Fibroblast of skin of back (primary cell): ENCODE measurements at regions not wholly inside any gene's neighbourhood (a gene's known extent, or its start where the extent isn't known, plus 50 kb on each side); places are given as distances from the start of the nearest gene placed in this dataset.

Experiments
- DNase-seq: peaks from one replicate; pipeline ENCODE4 v3.0.0-alpha.2; 2013

DNA sequence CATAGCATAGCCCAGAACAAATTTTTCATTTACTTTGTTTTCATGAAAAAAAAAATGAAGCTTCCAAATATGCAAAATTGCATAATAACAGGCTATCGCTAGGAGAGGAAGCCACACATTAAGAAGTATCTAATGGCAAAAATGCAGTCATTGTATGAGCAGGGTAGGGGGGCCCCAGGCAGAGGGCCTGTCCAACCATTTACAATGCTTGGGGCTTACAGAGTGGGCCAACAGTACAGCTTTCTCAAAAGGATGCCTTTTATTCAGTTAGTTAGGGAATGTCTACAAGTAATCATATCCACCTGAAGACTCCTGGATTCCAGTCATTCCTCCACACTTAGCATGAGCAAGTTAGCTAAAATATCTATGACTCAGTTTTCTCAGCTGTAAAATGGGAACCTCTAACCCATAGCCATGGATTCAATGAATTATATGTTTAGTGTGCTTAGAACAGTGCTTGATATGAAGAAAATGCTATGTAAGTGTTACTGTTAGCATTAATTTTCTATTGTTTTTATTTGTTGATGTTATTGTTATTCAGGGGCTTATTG lies 117.7 kb downstream of the GAS1 start:
- DNase-seq, result no peak

GRCh38 chr9:86828631-86829030 lies 118.7 kb downstream of the GAS1 start:
- no peak for DNase-seq

- no peak for DNase-seq
These were observed 119.4 kb downstream of the GAS1 start for GRCh38 chr9:86827893-86828292.

DNA sequence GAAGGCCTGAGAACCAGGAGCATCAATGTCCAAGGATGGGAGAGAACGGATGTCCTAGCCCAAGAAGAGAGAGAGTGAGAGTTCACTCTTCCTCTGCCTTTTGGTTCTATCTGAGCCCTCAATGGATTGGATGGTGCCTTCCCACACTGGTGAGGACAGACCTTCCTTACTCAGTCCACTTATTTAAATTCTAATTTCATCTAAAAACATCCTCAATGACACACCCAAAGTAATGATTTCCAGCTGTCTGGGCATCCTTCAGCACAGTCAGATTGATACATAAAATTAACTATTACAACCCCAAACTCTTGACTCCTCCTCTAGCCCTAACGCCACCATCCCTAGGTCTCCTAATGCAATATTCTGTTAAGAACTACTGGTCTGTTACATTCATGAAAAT lies 122.0 kb downstream of the GAS1 start:
- DNase-seq, result no peak

DNA sequence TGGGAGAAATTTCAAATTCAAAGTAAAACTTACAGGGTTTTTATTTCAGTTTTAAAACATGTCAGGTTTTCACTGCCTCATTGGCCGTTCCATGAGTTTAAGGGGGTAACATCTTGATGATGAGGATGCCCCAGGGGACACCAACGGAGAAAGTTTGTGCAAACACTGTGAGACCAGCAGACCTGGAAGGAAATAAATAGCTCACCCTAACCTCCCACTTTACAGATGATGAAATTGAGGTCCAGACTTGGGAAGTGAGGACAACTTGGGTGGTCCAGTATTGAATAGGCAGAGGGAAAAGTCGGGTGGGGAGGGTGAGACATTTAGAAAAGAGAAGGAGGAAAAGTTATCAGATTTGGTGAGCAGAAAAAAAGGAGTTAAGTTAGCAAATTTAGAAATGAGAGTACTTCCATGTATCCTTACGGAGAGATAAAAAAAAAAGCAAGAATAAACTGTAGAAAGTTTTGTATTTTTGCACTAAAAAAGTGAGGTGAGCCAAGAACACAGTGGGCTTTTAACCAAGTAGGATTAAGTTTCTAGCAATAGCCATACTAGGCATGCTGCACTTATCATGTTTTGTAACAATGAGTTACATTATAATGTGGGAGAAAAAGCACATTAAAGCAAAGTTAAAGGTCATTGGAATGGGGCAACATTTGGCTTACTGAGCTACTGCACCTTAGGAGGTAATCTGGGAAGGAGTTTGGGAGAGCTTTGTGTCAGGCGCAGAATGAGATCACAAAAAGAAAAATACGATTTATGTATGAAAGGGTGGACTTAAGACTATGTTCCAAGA lies 125.1 kb downstream of the GAS1 start:
- no peak for DNase-seq

DNA sequence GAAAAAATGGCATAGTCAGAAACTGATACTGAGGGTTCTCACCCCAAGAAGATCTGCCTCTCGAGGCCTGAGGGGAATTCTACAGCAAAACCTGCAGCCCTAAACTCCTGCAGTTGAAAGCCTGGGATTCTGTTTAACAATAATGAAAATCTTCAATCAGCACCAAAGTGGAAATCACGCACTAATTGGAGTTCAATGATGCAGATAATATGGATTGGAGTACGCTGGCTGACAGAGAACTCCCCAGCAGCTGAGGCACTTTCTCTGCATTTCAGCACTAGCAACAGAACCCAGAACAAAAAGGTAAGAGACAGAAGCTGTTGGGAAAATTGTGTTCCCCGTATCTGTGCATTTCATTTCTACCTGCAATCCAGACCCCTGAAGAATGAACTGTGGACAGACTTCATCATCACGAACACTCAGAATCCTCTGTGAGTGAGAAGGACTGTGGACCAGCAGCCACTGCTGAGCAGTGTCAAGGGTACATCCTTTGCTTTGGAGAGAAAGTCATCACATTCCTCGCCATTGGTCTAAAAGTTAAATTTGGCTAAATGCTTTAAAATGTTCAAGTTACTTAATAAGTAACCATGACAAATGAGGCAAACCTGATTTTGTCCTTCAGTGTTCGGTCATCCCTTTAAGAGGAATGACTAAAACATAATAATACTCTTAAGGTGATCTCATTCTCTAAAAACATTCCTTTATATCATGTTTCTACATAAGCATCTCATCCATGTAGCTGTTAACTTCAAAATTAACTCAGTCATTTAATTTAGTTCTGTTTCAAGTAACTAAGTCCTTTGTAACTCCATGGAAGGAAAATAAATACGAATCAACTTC lies 126.1 kb downstream of the GAS1 start:
- peak; percentile 72 for DNase-seq

DNA sequence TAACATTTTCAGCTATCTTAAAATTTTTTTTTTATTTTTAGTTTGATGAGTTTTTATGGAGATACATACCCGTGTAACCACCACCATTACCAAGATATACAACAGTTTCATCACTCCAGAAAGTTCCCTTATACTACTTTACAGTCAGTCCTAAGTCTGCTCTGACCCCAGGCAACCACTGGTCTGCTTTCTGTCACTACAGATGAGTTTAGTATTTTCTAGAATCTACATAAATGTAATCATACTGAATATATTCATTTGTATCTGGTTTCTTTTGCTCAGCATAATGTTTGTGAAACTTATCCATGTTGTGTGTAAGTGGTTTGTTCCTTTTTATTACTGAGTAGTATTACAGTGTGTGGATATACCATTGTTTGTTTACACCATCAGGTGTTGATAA lies 127.8 kb downstream of the GAS1 start:
- DNase-seq, result no peak

GRCh38 chr9:86818636-86819035 lies 128.7 kb downstream of the GAS1 start:
- no peak for DNase-seq

DNA sequence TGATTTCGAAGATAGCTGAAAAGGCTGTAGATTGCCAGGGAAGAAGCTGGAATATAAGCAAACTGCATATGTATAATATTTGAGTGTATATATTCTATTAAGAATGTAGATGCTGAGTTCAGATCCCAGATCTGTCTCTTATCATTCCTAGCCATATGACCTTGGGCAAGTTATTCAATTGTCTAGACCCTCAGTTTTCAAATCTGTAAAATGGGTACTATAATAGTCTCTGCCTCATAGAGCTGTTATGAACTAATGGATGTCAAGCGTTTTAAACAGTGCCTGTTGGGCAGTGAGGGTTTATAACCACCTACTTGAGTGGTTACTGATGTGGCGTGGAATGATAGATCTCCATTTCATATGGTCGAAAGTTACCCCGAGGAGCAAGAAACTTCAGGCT lies 130.4 kb downstream of the GAS1 start:
- no peak for DNase-seq

DNA sequence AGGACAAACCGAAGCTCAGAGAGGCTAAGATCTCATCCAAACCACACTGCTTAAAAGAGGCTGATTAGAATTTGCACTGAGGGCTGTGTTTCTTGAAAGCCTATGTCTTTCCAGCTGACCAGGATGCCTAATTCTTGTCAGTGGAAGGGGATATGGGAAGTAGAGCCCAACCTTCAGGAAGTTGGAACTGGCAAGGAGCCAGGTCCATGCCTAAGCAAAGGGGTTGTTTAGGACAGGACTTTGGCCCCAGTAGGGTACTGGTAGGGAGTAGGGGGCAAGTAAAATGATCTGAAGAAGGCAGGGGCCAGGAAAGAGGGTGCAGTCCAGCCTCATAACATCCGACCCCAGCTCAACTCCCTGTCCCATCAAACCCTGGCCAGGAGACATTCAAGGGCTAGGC lies 130.9 kb downstream of the GAS1 start:
- no peak for DNase-seq

- DNase-seq, result no peak
These were observed 134.7 kb downstream of the GAS1 start for GRCh38 chr9:86812616-86813015.

GRCh38 chr9:86809759-86810367 lies 137.4 kb downstream of the GAS1 start:
- DNase-seq, result no peak

DNA sequence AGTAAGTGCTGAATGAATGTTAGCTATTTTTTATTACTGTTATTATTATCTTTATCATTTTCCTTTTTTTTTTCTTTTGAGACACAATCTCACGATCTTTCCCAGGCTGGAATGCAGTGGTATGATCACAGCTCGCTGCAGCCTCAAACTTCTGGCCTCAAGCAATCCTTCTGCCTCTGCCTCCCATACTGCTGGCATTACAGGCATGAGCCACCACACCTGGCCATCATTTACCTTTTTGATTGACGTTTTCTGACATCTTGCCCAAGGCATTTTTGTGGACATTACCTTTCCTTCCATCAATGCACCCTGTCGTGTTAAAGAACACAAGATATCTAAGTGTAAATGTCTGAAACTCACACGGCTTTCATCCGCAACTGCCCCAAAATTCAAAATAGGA lies 138.2 kb downstream of the GAS1 start:
- DNase-seq, result no peak

- DNase-seq, result no peak
These were observed 139.8 kb downstream of the GAS1 start for GRCh38 chr9:86807367-86807976.

GRCh38 chr9:86804011-86804410 lies 143.3 kb downstream of the GAS1 start:
- no peak for DNase-seq

- DNase-seq, result no peak
These were observed 144.2 kb downstream of the GAS1 start for GRCh38 chr9:86802900-86803673.

DNA sequence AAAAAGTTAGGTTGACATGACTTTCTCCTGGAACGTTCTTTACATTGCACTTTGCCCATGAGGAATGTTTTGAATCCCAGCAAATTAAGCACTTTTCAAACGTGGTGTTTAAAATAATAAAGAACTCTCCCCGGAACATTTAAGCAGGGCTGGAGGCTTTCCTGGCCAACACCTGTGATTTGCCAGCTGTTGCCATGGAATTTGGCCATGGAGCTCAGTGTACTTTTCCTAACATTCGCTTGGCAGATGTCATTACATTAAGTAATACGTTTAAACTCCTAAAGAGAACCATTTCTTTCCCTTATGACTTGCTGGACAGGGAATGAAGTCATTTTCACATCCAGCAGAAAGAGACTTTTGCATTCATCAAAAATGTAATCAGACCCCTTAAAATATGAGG lies 146.1 kb downstream of the GAS1 start:
- no peak for DNase-seq

GRCh38 chr9:86800681-86801080 lies 146.6 kb downstream of the GAS1 start:
- no peak for DNase-seq

GRCh38 chr9:86798966-86799365 lies 148.3 kb downstream of the GAS1 start:
- DNase-seq, result no peak

DNA sequence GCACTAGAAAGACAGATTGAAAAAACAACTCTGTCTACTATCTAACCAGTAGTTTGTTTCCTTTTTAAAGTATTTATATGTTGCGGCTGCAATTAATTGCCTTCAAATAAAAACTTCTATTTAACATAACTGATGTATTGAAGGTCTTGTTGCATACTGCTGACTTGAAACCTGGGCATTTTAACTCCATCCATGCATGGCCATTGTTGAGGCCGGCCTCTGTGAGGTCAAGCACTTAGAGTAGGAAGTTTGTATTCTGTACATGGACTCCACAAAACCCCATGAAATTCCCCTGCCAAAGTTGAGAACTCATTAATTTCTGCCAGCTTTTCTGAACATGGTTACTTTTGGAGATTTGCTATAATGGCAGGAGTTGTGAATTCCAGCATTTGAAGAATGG lies 150.6 kb downstream of the GAS1 start:
- no peak for DNase-seq

DNA sequence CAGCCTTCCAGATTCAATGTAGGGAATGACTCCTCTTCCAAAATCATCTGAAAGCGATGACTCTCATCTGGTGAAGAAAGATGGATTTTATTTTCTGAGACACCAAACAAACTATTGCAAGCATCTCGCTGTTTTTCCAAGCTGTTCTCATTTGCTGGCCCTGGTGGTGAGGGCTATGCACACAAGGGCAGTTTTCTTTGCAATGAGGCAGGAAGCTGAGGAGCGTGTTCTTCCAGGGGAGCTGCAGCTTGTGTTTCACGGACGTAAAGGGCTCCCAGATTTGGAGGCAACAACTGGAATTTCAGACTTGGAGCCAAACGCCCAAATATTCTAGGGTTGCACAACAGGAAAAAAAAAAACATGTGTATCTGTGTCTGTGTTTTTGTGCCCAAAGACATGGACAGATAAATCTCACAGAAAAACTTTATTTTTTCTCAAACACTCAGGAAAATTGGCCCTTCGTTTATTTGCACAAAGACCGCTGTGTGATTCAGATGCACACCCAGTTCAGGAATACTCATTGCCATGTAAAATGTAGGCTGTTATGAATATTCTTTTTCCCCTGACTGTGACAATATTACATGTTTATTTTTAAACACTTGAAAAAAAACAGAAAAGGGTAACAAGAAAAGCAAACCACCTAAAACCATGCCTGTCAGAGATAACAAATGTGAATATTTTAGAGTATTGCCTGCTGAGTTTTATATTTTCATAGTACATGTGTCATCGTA lies 151.3 kb downstream of the GAS1 start:
- peak; percentile 84 for DNase-seq
